ENCODE measurements at regions not wholly inside any gene's neighbourhood (a gene's known extent, or its start where the extent isn't known, plus 50 kb on each side); places are given as distances from the start of the nearest gene placed in this dataset.

DNA sequence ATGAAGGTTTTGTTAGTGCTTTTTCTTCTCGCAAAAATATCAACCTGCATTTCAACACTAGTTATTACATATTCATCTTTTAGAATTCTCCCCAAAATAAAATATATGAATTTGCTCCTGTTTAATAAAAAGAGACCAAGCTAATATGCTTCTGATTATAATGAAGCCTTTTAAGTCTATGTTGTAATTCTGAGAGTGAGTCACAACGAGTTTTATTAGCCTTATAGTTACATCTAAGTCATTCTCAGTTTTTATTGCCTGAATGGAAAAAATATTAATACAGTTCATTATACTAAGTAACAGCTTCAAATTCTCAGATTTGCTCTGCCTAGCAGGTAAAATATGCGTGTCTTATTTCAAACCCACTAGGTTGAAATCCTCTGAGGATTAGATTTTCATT is 152.4 kb upstream of the CELF2 start:
- Histone ChIP-seq H3K36me3 (ENCODE audit: control insufficient read depth, insufficient read depth, low read length) (no peaks in the 10 kb centered on the region), H3K4me1 (ENCODE audit: control insufficient read depth, insufficient read depth, low read length, poor library complexity, severe bottlenecking) (peaks cover 5% of the 10 kb centered on the region), H3K4me3 (ENCODE audit: extremely low read depth, insufficient read depth, low read length, poor library complexity, severe bottlenecking) (no peak overlapping the region), H3K9me3 (ENCODE audit: control insufficient read depth, low read length) (no peaks in the 10 kb centered on the region), H3K27ac (ENCODE audit: low read depth, low read length, severe bottlenecking) (no peak overlapping the region)
- 67% methylated on average over 1 of the region's 3 CpGs; no CpG with 5 or more reads in 1 of the 2 experiments for WGBS, 2 experiments (ENCODE audit: insufficient coverage in 2 of 2)

DNA sequence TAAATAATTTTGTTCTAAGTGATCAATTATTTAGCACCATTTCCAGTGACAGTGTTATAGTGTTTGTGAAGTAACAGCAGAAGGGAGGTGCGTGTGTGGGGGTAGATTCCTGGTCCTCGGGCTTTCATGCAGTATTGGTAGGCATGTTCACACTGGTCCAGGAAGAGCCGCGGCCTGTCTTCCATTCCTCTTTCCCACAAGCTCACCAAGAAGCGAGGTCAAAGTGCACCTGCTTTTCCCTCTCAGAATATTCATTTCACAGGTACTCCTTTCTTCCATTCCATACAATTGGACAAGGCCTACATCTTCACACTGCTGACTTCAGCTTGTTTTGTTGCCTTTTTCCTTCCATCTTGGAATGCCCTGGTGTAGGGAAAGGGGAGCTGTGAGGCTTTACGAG is 151.8 kb upstream of the CELF2 start:
- WGBS, 2 experiments (ENCODE audit: insufficient coverage in 2 of 2): 98 to 100% methylated on average over 5 of the region's 6 CpGs
- no peak overlapping the region for H3K27ac ChIP-seq (ENCODE audit: low read depth, low read length, severe bottlenecking)
- peaks cover 11% of the 10 kb centered on the region for H3K4me1 ChIP-seq (ENCODE audit: control insufficient read depth, insufficient read depth, low read length, poor library complexity, severe bottlenecking)
- no peaks in the 10 kb centered on the region for H3K36me3 ChIP-seq (ENCODE audit: control insufficient read depth, insufficient read depth, low read length)
- no peak overlapping the region for H3K4me3 ChIP-seq (ENCODE audit: extremely low read depth, insufficient read depth, low read length, poor library complexity, severe bottlenecking)
- no peaks in the 10 kb centered on the region for H3K9me3 ChIP-seq (ENCODE audit: control insufficient read depth, low read length)

DNA sequence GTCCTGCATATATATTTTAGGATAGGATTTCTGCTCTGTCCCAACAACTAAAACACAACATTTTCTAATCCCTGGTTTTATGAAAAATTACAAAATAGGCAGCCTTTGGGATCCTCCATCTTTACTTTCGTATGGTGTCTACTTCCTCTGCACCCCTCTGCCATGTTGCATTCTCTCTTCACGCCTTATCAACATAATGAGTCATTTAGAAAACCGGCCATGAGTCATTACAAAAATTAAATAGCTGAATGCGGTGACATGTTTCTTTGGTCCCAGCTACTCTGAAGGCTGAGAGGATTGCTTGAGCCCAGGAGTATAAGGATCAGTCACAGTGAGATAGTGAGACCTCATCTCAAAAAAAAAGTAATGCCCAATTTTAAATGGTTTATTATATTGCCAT is 148.1 kb upstream of the CELF2 start:
- Histone ChIP-seq H3K4me3 (ENCODE audit: extremely low read depth, insufficient read depth, low read length, poor library complexity, severe bottlenecking) (no peak overlapping the region), H3K9me3 (ENCODE audit: control insufficient read depth, low read length) (no peaks in the 10 kb centered on the region), H3K4me1 (ENCODE audit: control insufficient read depth, insufficient read depth, low read length, poor library complexity, severe bottlenecking) (peaks cover 36% of the 10 kb centered on the region), H3K36me3 (ENCODE audit: control insufficient read depth, insufficient read depth, low read length) (no peaks in the 10 kb centered on the region), H3K27ac (ENCODE audit: low read depth, low read length, severe bottlenecking) (no peak overlapping the region)
- WGBS, 2 experiments (ENCODE audit: insufficient coverage in 2 of 2): 88 to 96% methylated on average over 4 of the region's 4 CpGs

DNA sequence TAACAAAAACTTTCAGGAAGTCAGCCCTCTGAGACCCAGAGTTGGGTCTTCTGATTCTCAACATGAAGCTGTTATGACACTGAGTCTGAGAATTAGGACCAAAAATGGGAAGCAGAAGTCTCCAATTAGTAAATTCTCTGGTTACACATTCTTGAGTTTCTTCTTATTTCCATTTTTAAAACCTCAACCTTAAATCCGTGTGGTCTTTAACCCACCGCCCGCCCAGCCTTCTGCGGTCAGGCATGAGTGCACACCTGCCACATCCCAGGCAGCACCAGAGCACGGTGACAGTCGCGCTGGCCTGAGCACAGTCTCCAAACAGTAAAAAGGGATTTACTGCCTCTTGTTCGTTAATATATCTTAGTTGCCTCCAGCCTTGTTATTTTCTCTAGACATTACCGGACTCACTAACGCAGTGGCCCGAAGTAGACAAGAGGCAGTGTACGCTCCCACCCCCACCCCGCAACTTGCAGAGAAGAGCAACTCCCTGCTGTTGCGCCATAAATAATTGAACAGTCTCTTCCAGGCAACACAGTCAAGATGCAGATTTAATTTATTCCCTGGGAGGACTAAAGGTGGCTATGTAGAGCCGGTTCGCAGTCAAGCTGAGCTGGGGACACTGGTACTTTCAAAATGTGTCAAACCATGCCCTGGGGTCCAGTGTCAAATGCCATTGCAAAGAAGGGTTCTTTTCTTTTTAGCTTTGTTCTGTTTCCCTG is 147.0 kb upstream of the CELF2 start:
- peaks cover 36% of the 10 kb centered on the region for H3K4me1 ChIP-seq (ENCODE audit: control insufficient read depth, insufficient read depth, low read length, poor library complexity, severe bottlenecking)
- no peaks in the 10 kb centered on the region for H3K36me3 ChIP-seq (ENCODE audit: control insufficient read depth, insufficient read depth, low read length)
- peak overlapping the region; percentile 95 for H3K27ac ChIP-seq (ENCODE audit: low read depth, low read length, severe bottlenecking)
- no peak overlapping the region for H3K4me3 ChIP-seq (ENCODE audit: extremely low read depth, insufficient read depth, low read length, poor library complexity, severe bottlenecking)
- H3K9me3 ChIP-seq (ENCODE audit: control insufficient read depth, low read length): no peaks in the 10 kb centered on the region
- WGBS, 2 experiments (ENCODE audit: insufficient coverage in 2 of 2): 74 to 81% methylated on average over 12 of the region's 16 CpGs

DNA sequence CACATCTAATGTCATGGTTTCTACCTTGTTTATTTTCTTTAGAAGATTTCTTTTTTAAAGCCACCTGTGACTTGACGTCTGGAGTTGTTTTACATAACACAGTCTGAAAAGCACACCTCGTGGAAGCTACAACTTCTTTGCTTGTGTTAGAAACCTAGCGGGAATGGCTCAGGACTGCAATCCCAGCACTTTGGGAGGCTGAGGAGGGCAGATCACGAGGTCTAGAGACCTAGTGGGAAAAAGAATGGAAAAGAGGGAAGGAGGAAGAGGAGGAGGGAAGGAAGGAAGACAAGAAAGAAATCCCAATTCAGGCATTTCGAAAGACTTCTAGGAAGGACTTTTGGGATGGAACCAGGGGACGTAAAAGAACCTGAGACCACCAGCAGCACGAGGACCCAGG is 146.3 kb upstream of the CELF2 start:
- H3K36me3 ChIP-seq (ENCODE audit: control insufficient read depth, insufficient read depth, low read length): no peaks in the 10 kb centered on the region

DNA sequence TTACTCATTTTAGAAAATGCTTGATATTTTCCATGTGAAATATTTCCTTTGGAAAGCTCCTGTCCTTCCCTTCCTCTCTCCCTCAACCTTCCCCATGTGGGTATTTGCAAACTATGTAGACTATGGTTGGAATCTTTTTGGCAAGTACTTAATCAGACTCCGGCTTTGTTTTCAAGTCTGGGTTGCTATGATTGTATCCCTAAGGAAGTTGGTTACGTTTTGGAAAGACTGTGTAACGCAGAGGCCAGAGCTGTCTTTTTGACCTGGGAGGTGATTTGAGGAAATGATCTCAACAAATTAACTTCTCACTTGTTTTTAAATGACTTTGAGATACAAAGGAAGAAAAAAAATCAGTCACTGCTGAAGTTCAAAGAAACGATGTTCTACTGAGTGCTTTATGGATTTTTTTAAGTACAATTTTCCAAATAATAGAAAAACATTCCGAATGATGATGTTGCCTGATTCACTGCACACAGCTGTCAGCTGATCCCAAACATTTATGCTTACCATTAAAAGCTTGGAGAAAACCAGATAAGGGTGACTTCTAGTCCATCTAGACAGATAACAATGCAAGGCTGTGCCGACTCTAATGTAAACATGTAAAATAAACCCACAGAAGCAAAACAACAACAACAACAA is 145.5 kb upstream of the CELF2 start:
- Histone ChIP-seq H3K27ac (ENCODE audit: low read depth, low read length, severe bottlenecking) (peak overlapping the region; percentile 95), H3K36me3 (ENCODE audit: control insufficient read depth, insufficient read depth, low read length) (no peaks in the 10 kb centered on the region), H3K4me1 (ENCODE audit: control insufficient read depth, insufficient read depth, low read length, poor library complexity, severe bottlenecking) (peaks cover 36% of the 10 kb centered on the region), H3K4me3 (ENCODE audit: extremely low read depth, insufficient read depth, low read length, poor library complexity, severe bottlenecking) (no peak overlapping the region), H3K9me3 (ENCODE audit: control insufficient read depth, low read length) (no peaks in the 10 kb centered on the region)
- 49 to 100% methylated on average over 1 to 3 of the region's 6 CpGs for WGBS, 2 experiments (ENCODE audit: insufficient coverage in 2 of 2)

More for the DNA sequence above, 146.3 kb upstream of the CELF2 start:
- H3K4me1 ChIP-seq (ENCODE audit: control insufficient read depth, insufficient read depth, low read length, poor library complexity, severe bottlenecking): peaks cover 36% of the 10 kb centered on the region
- 78 to 85% methylated on average over 6 to 7 of the region's 7 CpGs for WGBS, 2 experiments (ENCODE audit: insufficient coverage in 2 of 2)
- H3K9me3 ChIP-seq (ENCODE audit: control insufficient read depth, low read length): no peaks in the 10 kb centered on the region
- H3K27ac ChIP-seq (ENCODE audit: low read depth, low read length, severe bottlenecking): peak overlapping the region; percentile 95
- no peak overlapping the region for H3K4me3 ChIP-seq (ENCODE audit: extremely low read depth, insufficient read depth, low read length, poor library complexity, severe bottlenecking)

DNA sequence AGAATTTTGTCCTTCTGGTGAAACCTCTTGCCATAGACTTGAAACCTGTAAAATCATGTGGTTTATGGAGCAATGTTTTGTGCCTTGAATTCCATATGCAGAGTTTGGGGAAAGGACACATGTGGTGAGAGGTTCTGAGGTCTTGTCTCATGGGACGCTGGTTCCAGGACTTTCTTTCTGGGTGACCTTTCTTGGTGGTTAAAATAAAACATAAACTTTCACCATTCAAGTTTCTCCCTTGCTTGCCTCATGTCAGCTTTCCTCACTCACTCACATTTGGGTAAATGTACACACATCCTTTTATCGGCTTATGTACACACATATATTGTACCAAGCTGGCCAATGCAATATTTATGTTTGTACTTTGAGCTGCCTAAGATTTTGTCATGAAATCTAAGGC is 144.9 kb upstream of the CELF2 start:
- H3K27ac ChIP-seq (ENCODE audit: low read depth, low read length, severe bottlenecking): peak overlapping the region; percentile 95
- no peaks in the 10 kb centered on the region for H3K36me3 ChIP-seq (ENCODE audit: control insufficient read depth, insufficient read depth, low read length)
- H3K4me3 ChIP-seq (ENCODE audit: extremely low read depth, insufficient read depth, low read length, poor library complexity, severe bottlenecking): no peak overlapping the region
- no peaks in the 10 kb centered on the region for H3K9me3 ChIP-seq (ENCODE audit: control insufficient read depth, low read length)
- no CpG with 5 or more reads among the region's 2 CpGs for WGBS, 2 experiments (ENCODE audit: insufficient coverage in 2 of 2)
- H3K4me1 ChIP-seq (ENCODE audit: control insufficient read depth, insufficient read depth, low read length, poor library complexity, severe bottlenecking): peaks cover 37% of the 10 kb centered on the region

DNA sequence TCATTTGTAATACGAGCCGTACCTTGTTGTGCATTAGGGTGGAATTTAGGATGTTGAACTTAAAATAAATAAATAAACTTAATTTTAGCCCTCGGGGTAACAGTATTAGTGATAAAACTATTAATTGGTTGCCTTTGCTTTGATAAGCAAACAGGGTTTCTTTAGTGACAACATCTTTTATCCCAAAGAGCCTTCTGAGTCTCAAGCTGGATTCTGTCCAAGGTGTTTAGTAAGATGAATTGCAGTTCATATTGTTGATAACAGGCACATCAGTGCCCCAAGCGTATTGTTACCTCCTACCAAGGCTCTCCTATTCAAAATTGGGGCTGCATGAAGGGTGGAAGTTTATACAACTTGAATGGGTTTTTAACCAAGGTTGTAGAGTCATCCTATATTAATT is 144.4 kb upstream of the CELF2 start:
- no peak overlapping the region for H3K4me3 ChIP-seq (ENCODE audit: extremely low read depth, insufficient read depth, low read length, poor library complexity, severe bottlenecking)
- no peak overlapping the region for H3K27ac ChIP-seq (ENCODE audit: low read depth, low read length, severe bottlenecking)
- peaks cover 39% of the 10 kb centered on the region for H3K4me1 ChIP-seq (ENCODE audit: control insufficient read depth, insufficient read depth, low read length, poor library complexity, severe bottlenecking)
- H3K36me3 ChIP-seq (ENCODE audit: control insufficient read depth, insufficient read depth, low read length): no peaks in the 10 kb centered on the region
- H3K9me3 ChIP-seq (ENCODE audit: control insufficient read depth, low read length): no peaks in the 10 kb centered on the region
- no CpG with 5 or more reads among the region's 4 CpGs for WGBS, 2 experiments (ENCODE audit: insufficient coverage in 2 of 2)

DNA sequence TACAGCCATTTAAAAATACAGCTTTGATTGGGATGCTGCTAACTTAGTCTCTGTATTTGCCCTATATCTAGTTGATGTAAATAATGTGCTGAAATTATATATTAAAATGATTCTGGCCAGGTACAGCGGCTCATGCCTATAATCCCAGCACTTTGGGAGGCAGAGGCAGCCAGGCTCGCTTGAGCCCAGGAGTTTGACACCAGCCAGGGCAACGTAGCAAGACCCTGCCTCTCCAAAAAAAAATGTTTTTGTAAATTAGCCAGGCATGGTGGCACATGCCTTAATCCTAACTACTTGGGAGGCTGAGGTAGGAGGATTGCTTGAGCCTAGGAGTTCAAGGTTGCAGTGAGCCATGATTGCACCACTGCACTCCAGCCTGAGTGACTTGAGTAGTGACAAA is 143.8 kb upstream of the CELF2 start:
- no peak overlapping the region for H3K4me3 ChIP-seq (ENCODE audit: extremely low read depth, insufficient read depth, low read length, poor library complexity, severe bottlenecking)
- whole genome bisulfite sequencing, 2 experiments (ENCODE audit: insufficient coverage in 2 of 2): 86 to 88% methylated on average over 3 of the region's 3 CpGs

DNA sequence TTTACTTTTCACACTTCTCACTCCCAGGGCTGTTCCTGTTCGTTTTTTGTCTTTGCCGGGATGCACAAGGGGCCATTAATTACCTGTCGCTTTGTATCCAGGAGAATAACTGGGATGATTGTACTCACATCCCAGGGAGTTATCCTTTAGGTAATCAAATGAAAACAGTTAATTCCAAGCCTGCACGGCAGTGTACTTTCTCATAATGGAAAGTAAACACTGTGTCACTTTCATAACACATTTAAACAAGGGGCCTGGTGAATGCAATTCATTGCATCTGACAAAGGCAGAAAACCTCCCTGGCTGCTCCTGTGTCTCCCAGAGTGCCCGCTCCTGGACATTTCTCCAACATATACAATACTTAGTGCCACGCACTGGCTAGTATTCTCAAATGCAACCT is 138.7 kb upstream of the CELF2 start:
- 79 to 96% methylated on average over 2 to 5 of the region's 6 CpGs for WGBS, 2 experiments (ENCODE audit: insufficient coverage in 2 of 2)
- peaks cover 4% of the 10 kb centered on the region for H3K4me1 ChIP-seq (ENCODE audit: control insufficient read depth, insufficient read depth, low read length, poor library complexity, severe bottlenecking)
- H3K36me3 ChIP-seq (ENCODE audit: control insufficient read depth, insufficient read depth, low read length): no peaks in the 10 kb centered on the region
- no peak overlapping the region for H3K4me3 ChIP-seq (ENCODE audit: extremely low read depth, insufficient read depth, low read length, poor library complexity, severe bottlenecking)
- H3K27ac ChIP-seq (ENCODE audit: low read depth, low read length, severe bottlenecking): no peak overlapping the region
- H3K9me3 ChIP-seq (ENCODE audit: control insufficient read depth, low read length): peaks cover under 1% of the 10 kb centered on the region

More for the DNA sequence above, 143.8 kb upstream of the CELF2 start:
- Histone ChIP-seq H3K9me3 (ENCODE audit: control insufficient read depth, low read length) (no peaks in the 10 kb centered on the region), H3K27ac (ENCODE audit: low read depth, low read length, severe bottlenecking) (no peak overlapping the region), H3K36me3 (ENCODE audit: control insufficient read depth, insufficient read depth, low read length) (no peaks in the 10 kb centered on the region), H3K4me1 (ENCODE audit: control insufficient read depth, insufficient read depth, low read length, poor library complexity, severe bottlenecking) (peaks cover 39% of the 10 kb centered on the region)
